DOHH2 (cell line): ENCODE measurements at regions not wholly inside any gene's neighbourhood (a gene's known extent, or its start where the extent isn't known, plus 50 kb on each side); places are given as distances from the start of the nearest gene placed in this dataset.

ENCODE experiments used
- H3F3A ChIP-seq: fragments of 200-600 bp; sonication (generic), shearing (Covaris generic); 2 replicates; pipeline ENCODE4 v1.6.0; 2016; ENCODE audit warnings: antibody characterized with exemption, mild to moderate bottlenecking; ENCODE audit not compliant: control insufficient read depth, insufficient read depth
- H3K27ac ChIP-seq: fragments of 200-600 bp; sonication (generic); 2 replicates; pipeline ENCODE4 v1.5.1; 2014; ENCODE audit warnings: low read depth, mild to moderate bottlenecking, low read length, moderate library complexity
- H3K27me3 ChIP-seq: fragments of 200-600 bp; sonication (generic); 2 replicates; pipeline ENCODE4 v1.6.1; 2014; ENCODE audit warnings: mild to moderate bottlenecking, low read length, mixed read lengths; ENCODE audit not compliant: control insufficient read depth
- H3K36me3 ChIP-seq: fragments of 200-600 bp; sonication (generic); 2 replicates; pipeline ENCODE4 v1.6.1; 2014; ENCODE audit warnings: mild to moderate bottlenecking, low read length, moderate library complexity, mixed read lengths; ENCODE audit not compliant: control insufficient read depth
- H3K4me1 ChIP-seq: fragments of 200-600 bp; sonication (generic); 2 replicates; pipeline ENCODE4 v1.6.1; 2014; ENCODE audit warnings: mild to moderate bottlenecking, low read length, mixed read lengths; ENCODE audit not compliant: control insufficient read depth
- H3K4me2 ChIP-seq: fragments of 200-600 bp; sonication (generic); 2 replicates; pipeline ENCODE4 v1.6.0; 2014; ENCODE audit warnings: mild to moderate bottlenecking, low read length, moderate library complexity
- H3K4me3 ChIP-seq: fragments of 200-600 bp; sonication (generic); 2 replicates; pipeline ENCODE4 v1.5.1; 2014; ENCODE audit warnings: mild to moderate bottlenecking, low read length, mixed read lengths
- H3K79me2 ChIP-seq: fragments of 200-600 bp; sonication (generic); 2 replicates; pipeline ENCODE4 v1.6.1; 2014; ENCODE audit warnings: mild to moderate bottlenecking, low read length, mixed read lengths; ENCODE audit not compliant: control insufficient read depth
- H3K9me2 ChIP-seq: fragments of 200-600 bp; sonication (generic); replicated peaks from 2 replicates; pipeline ENCODE4 v1.6.1; 2014; ENCODE audit warnings: mild to moderate bottlenecking, low read length, mixed read lengths; ENCODE audit not compliant: control insufficient read depth
- H3K9me3 ChIP-seq: fragments of 200-600 bp; sonication (generic); 2 replicates; pipeline ENCODE4 v1.6.1; 2014; ENCODE audit warnings: antibody characterized with exemption, low read length, mixed read lengths; ENCODE audit not compliant: control insufficient read depth, insufficient read depth
- H4K20me1 ChIP-seq: fragments of 200-600 bp; sonication (generic); 2 replicates; pipeline ENCODE4 v1.6.0; 2014; ENCODE audit warnings: low read depth, mild to moderate bottlenecking, antibody characterized with exemption, low read length, moderate library complexity; ENCODE audit not compliant: control insufficient read depth, insufficient read depth
- EZH2phosphoT487 ChIP-seq: fragments of 200-600 bp; sonication (generic); IDR thresholded peaks from 2 replicates; pipeline ENCODE4 v1.6.1; 2017; ENCODE audit warnings: borderline replicate concordance, mild to moderate bottlenecking, antibody characterized with exemption, low read length, moderate library complexity, mixed read lengths
- TF ChIP-seq, protein P1 (sequence below): fragments of 200-600 bp; sonication (generic); IDR thresholded peaks from one replicate; pipeline ENCODE4 v1.5.1; 2014; ENCODE audit warnings: antibody characterized with exemption, mild to moderate bottlenecking, low read depth, low read length; ENCODE audit not compliant: poor library complexity, severe bottlenecking

DNA sequence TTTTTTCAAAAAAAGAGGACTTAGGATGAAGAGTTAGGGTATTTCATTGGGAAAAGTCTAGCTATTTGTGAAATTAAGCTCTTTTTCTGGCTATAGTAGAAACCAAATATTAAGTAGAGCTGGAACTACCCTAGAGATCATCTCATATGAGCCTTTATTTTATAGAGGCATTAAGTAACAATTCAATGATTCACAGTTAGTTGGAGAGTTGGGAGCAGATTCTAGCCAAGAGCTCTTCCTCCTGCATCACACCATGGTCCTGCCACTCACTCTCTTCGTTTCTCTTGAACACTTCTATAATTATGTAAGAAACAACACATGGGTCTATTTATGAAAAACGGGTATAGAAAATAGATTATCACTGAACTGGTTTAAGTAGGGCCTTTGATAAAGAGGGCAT is 76.1 kb upstream of the ANK3 start:
- H3K4me3 ChIP-seq, result no peak overlapping the region
- TF ChIP-seq EZH2phosphoT487, result no peak
- TF ChIP-seq, protein P1, sequence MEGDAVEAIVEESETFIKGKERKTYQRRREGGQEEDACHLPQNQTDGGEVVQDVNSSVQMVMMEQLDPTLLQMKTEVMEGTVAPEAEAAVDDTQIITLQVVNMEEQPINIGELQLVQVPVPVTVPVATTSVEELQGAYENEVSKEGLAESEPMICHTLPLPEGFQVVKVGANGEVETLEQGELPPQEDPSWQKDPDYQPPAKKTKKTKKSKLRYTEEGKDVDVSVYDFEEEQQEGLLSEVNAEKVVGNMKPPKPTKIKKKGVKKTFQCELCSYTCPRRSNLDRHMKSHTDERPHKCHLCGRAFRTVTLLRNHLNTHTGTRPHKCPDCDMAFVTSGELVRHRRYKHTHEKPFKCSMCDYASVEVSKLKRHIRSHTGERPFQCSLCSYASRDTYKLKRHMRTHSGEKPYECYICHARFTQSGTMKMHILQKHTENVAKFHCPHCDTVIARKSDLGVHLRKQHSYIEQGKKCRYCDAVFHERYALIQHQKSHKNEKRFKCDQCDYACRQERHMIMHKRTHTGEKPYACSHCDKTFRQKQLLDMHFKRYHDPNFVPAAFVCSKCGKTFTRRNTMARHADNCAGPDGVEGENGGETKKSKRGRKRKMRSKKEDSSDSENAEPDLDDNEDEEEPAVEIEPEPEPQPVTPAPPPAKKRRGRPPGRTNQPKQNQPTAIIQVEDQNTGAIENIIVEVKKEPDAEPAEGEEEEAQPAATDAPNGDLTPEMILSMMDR, result no peak
- H3K27me3 ChIP-seq, result no peaks in the 10 kb centered on the region; the same call in 1 of the 2 replicates
- no peaks in the 10 kb centered on the region for H3K79me2 ChIP-seq
- no peak overlapping the region for H3K27ac ChIP-seq
- H3K9me2 ChIP-seq, result no peaks in the 10 kb centered on the region
- no peaks in the 10 kb centered on the region for H3K36me3 ChIP-seq
- H3K9me3 ChIP-seq, result no peaks in the 10 kb centered on the region
- H3K4me2 ChIP-seq, result no peak overlapping the region
- H3K4me1 ChIP-seq, result no peaks in the 10 kb centered on the region
- no peaks in the 10 kb centered on the region for H4K20me1 ChIP-seq
- peaks cover 4% of the 10 kb centered on the region; the same call in 1 of the 2 replicates for H3F3A ChIP-seq

GRCh38 chr10:60464659-60465058 is 75.0 kb upstream of the ANK3 start:
- H3K4me1 ChIP-seq, result no peaks in the 10 kb centered on the region
- TF ChIP-seq, protein P1, result no peak
- no peak for TF ChIP-seq EZH2phosphoT487
- peaks cover 5% of the 10 kb centered on the region for H3K27me3 ChIP-seq
- H4K20me1 ChIP-seq, result no peaks in the 10 kb centered on the region
- H3K79me2 ChIP-seq, result no peaks in the 10 kb centered on the region
- peaks cover 4% of the 10 kb centered on the region; the same call in 1 of the 2 replicates for H3F3A ChIP-seq
- no peaks in the 10 kb centered on the region for H3K9me3 ChIP-seq
- H3K27ac ChIP-seq, result no peak overlapping the region
- no peak overlapping the region for H3K4me3 ChIP-seq
- no peak overlapping the region for H3K4me2 ChIP-seq
- H3K36me3 ChIP-seq, result no peaks in the 10 kb centered on the region
- H3K9me2 ChIP-seq, result no peaks in the 10 kb centered on the region

DNA sequence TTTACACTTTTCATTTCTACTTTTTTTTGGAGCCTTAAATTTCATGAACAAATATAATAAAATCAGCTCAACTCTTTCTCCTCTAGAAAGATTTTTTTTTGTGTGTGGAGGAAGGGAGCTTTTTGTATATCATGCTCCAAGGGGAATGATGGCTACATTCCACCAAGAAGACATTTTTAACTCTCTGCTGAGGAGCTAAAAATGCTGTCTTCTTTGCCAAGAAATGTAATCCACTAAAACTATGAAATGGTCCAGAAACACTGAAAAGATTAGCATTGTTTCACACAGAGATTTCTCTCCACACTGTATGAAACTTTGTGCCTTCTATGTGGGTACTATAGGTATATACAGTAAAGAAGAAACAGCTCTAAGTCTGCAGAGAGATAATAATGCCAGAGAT is 74.1 kb upstream of the ANK3 start:
- 0 out of 2 replicates have a peak, but pooled peaks cover 2% of the 10 kb centered on the region for H3F3A ChIP-seq
- peaks cover 10% of the 10 kb centered on the region for H3K27me3 ChIP-seq
- H3K9me3 ChIP-seq, result no peaks in the 10 kb centered on the region
- H3K4me1 ChIP-seq, result no peaks in the 10 kb centered on the region
- H3K9me2 ChIP-seq, result no peaks in the 10 kb centered on the region
- H3K4me2 ChIP-seq, result no peak overlapping the region
- H3K36me3 ChIP-seq, result no peaks in the 10 kb centered on the region
- no peaks in the 10 kb centered on the region for H4K20me1 ChIP-seq
- TF ChIP-seq, protein P1, result no peak
- no peak for TF ChIP-seq EZH2phosphoT487
- no peak overlapping the region for H3K27ac ChIP-seq
- H3K79me2 ChIP-seq, result no peaks in the 10 kb centered on the region
- no peak overlapping the region for H3K4me3 ChIP-seq
